Inflammatory macrophage treated with lipopolysaccharide for 4 hours (primary cell): ENCODE measurements at regions not wholly inside any gene's neighbourhood (a gene's known extent, or its start where the extent isn't known, plus 50 kb on each side); places are given as distances from the start of the nearest gene placed in this dataset.
"Not testable (repeated sequence)": the region's sequence is repeated elsewhere in the genome, so short reads cannot be mapped to it uniquely, and the experiment has no call there.

Experiments
- DNase-seq: peaks from one replicate; pipeline ENCODE4 v3.0.0-alpha.2; 2020

GRCh38 chr6:94902974-94903628 is 674.2 kb upstream of the MANEA start:
- DNase-seq: no peak

- no peak for DNase-seq
These were observed 678.1 kb upstream of the MANEA start for GRCh38 chr6:94899191-94899590.

GRCh38 chr6:94894300-94894699 is 683.0 kb upstream of the MANEA start:
- no peak for DNase-seq

GRCh38 chr6:94893327-94893726 is 684.0 kb upstream of the MANEA start:
- DNase-seq: no peak

GRCh38 chr6:94873819-94874218 is 703.5 kb upstream of the MANEA start:
- not testable (repeated sequence) for DNase-seq

- DNase-seq: no peak
These were observed 715.2 kb upstream of the MANEA start for GRCh38 chr6:94862112-94862511.

- no peak for DNase-seq
These were observed 717.4 kb upstream of the MANEA start for GRCh38 chr6:94859924-94860323.

- not testable (repeated sequence) for DNase-seq
These were observed 720.3 kb upstream of the MANEA start for GRCh38 chr6:94856999-94857398.

GRCh38 chr6:94851329-94851728 is 726.0 kb upstream of the MANEA start:
- not testable (repeated sequence) for DNase-seq

GRCh38 chr6:94845742-94846141 is 731.6 kb upstream of the MANEA start:
- DNase-seq: no peak

GRCh38 chr6:94835264-94835663 is 742.1 kb upstream of the MANEA start:
- no peak for DNase-seq

- DNase-seq: no peak
These were observed 763.5 kb upstream of the MANEA start for GRCh38 chr6:94813806-94814205.

GRCh38 chr6:94801344-94801743 is 776.0 kb upstream of the MANEA start:
- no peak for DNase-seq

GRCh38 chr6:94785514-94785913 is 791.8 kb upstream of the MANEA start:
- no peak for DNase-seq

GRCh38 chr6:94785081-94785480 is 792.3 kb upstream of the MANEA start:
- DNase-seq: not testable (repeated sequence)

- DNase-seq: no peak
These were observed 808.1 kb upstream of the MANEA start for GRCh38 chr6:94769197-94769596.

GRCh38 chr6:94751641-94752329 is 825.5 kb upstream of the MANEA start:
- DNase-seq: peak; percentile 11

- DNase-seq: no peak
These were observed 841.1 kb upstream of the MANEA start for GRCh38 chr6:94736236-94736635.

GRCh38 chr6:94735270-94735669 is 842.1 kb upstream of the MANEA start:
- DNase-seq: no peak

- DNase-seq: no peak
These were observed 842.6 kb upstream of the MANEA start for GRCh38 chr6:94734751-94735150.

- DNase-seq: no peak
These were observed 844.3 kb upstream of the MANEA start for GRCh38 chr6:94733066-94733465.

GRCh38 chr6:94727710-94728109 is 849.6 kb upstream of the MANEA start:
- no peak for DNase-seq

- DNase-seq: no peak
These were observed 855.9 kb upstream of the MANEA start for GRCh38 chr6:94721459-94721858.

- no peak for DNase-seq
These were observed 863.9 kb upstream of the MANEA start for GRCh38 chr6:94713446-94713845.

GRCh38 chr6:94698773-94699172 is 878.6 kb upstream of the MANEA start:
- DNase-seq: no peak
